ENCODE measurements at regions not wholly inside any gene's neighbourhood (a gene's known extent, or its start where the extent isn't known, plus 50 kb on each side); places are given as distances from the start of the nearest gene placed in this dataset.

DNA sequence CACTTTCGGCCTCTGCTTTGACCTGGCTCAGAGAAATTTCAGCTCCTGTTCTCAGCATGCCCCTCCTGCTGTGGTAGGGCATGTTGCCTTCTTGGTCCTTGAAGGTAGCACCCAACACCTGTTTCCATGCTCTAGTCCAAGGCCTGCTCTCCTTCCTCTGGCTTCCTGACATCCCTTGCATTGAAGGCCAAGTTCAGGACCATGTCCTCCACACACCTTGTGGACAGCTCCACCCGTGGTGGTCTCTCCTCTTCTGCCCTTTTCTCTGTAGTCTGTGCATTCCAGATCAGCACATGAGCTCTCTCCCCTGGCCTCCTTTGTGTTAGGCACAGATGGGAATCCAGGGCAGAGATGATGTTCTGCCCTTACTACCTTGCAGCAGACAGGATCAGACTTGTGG lies 225.3 kb downstream of the ADAMTS15 start:
- no peak for TF ChIP-seq POLR2A (IDR thresholded peaks at IDR 0.05)
- TF ChIP-seq, protein P1, sequence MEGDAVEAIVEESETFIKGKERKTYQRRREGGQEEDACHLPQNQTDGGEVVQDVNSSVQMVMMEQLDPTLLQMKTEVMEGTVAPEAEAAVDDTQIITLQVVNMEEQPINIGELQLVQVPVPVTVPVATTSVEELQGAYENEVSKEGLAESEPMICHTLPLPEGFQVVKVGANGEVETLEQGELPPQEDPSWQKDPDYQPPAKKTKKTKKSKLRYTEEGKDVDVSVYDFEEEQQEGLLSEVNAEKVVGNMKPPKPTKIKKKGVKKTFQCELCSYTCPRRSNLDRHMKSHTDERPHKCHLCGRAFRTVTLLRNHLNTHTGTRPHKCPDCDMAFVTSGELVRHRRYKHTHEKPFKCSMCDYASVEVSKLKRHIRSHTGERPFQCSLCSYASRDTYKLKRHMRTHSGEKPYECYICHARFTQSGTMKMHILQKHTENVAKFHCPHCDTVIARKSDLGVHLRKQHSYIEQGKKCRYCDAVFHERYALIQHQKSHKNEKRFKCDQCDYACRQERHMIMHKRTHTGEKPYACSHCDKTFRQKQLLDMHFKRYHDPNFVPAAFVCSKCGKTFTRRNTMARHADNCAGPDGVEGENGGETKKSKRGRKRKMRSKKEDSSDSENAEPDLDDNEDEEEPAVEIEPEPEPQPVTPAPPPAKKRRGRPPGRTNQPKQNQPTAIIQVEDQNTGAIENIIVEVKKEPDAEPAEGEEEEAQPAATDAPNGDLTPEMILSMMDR (IDR thresholded peaks at IDR 0.05): no peak

Measured in uterus (tissue), 2 donors.